GM12872 (cell line): ENCODE measurements at regions not wholly inside any gene's neighbourhood (a gene's known extent, or its start where the extent isn't known, plus 50 kb on each side); places are given as distances from the start of the nearest gene placed in this dataset.

ENCODE experiments used
- TF ChIP-seq, protein P1 (sequence below): IDR thresholded peaks from 3 replicates; pipeline ENCODE4 v1.5.1; 2011; ENCODE audit warnings: low read depth, mild to moderate bottlenecking, low read length, moderate library complexity; ENCODE audit not compliant: insufficient read depth

DNA sequence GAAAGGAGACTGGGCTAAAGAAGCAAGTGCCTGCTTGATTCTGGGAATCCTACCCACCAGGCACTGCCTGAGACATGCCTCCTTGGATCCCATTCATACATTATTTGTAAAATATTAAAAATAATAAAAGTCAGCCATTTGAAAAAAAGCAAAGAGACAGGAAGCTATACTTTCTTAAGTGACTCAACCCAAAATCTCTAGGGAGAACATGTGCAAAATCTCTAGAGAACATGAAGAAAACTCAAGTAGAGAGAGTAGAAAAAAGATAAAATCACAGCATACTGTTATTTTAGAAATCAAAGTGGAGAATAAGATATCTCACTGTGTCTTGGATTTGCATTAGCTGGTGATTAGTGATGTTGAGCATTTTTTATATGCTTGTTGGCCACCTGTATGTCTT is 197.2 kb upstream of the GGTLC1 start:
- TF ChIP-seq, protein P1, sequence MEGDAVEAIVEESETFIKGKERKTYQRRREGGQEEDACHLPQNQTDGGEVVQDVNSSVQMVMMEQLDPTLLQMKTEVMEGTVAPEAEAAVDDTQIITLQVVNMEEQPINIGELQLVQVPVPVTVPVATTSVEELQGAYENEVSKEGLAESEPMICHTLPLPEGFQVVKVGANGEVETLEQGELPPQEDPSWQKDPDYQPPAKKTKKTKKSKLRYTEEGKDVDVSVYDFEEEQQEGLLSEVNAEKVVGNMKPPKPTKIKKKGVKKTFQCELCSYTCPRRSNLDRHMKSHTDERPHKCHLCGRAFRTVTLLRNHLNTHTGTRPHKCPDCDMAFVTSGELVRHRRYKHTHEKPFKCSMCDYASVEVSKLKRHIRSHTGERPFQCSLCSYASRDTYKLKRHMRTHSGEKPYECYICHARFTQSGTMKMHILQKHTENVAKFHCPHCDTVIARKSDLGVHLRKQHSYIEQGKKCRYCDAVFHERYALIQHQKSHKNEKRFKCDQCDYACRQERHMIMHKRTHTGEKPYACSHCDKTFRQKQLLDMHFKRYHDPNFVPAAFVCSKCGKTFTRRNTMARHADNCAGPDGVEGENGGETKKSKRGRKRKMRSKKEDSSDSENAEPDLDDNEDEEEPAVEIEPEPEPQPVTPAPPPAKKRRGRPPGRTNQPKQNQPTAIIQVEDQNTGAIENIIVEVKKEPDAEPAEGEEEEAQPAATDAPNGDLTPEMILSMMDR: no peak

DNA sequence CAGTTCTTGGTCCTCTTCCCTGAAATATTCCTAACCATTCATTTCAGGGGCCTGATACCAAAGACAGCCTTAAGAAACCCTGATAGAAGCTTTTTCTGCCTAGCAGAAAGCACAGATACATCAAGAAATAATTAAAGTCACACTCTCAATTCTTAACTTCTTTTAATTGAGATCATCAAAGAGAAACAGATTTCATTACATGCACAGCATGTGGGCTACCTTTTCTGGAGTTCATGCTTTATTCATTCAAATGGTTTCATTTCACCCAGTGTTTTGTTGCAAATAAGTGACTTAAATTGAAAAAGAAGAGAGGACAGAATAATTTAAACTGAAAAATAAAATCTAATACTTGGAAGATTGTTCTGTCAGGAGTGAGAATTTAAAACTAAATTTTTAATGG is 192.6 kb upstream of the GGTLC1 start:
- TF ChIP-seq, protein P1: no peak

DNA sequence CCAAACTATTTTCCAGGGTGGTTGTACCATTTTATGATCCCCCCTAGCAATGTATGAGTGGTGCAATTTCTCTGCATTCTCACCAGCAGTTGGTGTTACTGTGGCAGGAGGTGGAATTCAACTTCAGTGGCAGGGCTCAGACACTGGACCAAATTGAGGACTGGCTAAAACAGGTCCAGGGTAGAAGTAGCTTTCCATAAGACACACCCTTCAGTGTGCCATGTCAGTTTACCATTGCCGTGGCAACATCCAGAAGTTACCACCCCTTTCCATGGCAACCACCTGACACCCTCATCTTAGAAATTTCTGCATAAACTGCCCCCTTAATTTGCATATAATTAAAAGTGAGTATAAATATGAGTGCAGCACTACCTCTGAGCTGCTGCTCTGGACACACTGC is 180.7 kb upstream of the GGTLC1 start:
- TF ChIP-seq, protein P1: no peak

DNA sequence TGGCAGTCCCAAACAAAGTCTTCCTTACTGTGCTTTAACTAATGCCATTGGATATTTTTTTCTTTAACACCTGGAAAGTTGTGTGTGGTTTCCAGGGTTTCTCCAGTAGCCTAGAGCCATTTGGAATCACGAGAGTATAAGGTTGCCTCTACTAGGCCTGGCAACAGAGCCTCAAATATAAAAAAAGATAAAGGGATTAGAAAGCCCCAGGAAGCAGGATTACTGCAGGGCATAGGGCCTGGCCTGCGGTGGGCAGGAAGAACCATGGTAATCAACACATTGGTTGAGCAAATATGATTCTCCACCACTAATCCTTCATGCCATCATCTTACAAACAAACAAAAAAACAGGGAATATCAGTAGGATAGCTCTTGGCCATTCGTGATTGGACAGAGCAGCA is 177.8 kb upstream of the GGTLC1 start:
- TF ChIP-seq, protein P1: no peak

DNA sequence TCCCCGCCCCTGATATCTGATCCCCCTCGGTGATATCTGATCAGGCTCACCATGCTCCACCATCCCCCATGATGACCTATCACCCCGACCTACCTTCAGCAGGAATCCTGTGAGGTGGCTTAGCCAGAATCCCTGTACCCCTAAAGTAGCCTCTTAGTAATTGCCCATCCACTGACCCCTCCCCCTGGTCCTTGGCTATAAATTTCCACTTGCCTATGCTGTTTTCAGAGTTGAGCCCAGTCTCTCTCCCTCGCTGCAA is 177.5 kb upstream of the GGTLC1 start:
- TF ChIP-seq, protein P1: no peak

DNA sequence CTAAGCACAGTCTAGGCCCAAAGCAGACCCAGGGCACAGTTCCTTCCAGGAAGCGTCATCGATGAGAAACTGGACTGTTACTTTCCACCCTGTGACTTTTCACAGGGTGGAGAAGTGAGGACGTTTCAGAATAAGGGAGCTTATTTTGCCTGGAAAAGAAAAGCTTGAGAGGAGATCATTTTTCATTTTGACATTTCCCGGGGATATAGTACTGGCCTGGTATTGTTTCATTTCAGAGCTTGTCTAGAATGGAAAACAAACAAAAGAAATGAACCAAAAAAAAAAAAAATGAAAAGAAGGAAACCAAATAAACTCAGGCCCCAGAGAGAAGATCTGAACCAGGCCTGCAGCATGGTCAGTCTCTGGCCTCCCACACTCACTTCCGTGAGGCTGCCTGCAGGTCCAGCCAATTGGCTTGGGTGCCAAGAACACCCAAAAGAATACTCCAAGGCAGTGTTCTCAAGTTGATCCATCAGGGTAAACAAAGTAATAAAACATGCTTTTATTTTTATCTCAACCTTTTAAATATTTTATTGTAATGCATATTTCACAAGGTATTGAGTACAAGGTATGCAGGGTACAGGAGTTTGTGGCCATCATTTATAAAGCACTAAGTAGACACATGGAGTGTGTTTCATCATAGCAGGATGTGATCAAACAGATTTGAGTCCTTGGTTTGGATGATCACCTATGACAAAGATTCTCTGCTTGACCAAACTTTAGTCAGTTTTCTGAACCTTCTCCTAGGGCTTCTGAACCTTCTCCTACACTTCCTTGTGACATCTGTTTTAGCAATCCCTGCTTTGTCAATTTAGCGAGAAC is 176.9 kb upstream of the GGTLC1 start:
- TF ChIP-seq, protein P1: no peak

DNA sequence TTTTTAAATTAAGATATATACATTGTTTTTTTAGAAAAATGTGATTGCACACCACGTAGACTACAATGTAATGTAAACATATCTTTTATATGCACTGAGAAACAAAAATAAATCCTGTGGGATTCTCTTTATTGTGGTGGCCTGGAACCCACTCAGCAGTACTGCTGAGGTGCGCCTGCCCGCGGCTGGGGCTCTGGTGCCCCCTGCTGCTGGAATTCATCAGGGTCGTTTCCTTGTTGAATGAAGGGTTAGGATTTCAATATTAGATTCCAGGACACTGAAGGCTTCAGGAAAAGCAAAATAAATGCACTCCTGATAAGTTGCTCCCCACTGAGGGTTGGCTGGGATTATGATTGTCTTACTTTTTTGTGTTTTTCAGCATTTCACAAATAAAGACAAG is 175.8 kb upstream of the GGTLC1 start:
- TF ChIP-seq, protein P1: peak; percentile 36; the same call in 2 of the 3 replicates
